GM19035 (cell line): ENCODE measurements at regions not wholly inside any gene's neighbourhood (a gene's known extent, or its start where the extent isn't known, plus 50 kb on each side); places are given as distances from the start of the nearest gene placed in this dataset.

Experiments
- ATAC-seq: cut with Tn5 transposase; IDR thresholded peaks from one replicate; pipeline ENCODE4 v1.9.1; 2021; ENCODE audit not compliant: unreplicated experiment

DNA sequence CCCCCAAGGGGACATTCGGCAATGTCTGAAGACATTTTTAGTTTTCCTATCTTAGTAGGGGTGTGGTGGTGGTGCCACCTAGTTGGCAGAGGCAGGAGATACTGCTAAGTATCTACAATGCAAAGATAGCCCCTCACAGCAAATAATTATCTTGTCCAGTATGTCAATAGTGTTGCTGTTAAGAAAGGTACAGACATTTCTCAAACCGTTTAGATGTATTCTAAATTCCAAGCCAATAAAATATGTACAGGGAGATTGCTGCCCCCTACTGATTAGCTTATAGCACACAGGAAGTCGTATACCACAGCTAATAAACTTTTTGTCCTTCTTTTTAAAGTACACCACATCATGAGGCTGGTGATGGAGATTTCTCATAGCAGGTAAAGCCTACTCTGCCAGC is 260.5 kb downstream of the TMA16 start:
- peak; percentile 76 for ATAC-seq

DNA sequence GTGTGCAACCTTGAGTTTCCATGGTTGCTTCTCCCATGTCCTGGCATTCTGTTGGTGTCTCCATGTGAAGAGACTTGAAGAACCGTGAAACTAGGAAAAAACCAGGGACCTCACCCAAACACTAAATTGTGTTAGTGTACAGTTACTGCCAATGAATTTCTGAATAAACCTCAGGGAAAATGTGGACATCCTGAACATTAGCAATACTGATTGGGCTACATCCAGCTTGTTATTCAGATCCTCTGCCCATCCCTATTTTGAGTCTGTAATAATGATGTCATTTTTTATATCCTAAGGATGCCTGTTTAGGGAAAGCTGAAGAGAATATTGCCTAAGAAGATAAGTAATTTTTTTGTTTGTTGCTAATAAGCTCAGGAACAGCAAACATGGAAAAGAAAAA is 262.7 kb downstream of the TMA16 start:
- ATAC-seq = no peak

DNA sequence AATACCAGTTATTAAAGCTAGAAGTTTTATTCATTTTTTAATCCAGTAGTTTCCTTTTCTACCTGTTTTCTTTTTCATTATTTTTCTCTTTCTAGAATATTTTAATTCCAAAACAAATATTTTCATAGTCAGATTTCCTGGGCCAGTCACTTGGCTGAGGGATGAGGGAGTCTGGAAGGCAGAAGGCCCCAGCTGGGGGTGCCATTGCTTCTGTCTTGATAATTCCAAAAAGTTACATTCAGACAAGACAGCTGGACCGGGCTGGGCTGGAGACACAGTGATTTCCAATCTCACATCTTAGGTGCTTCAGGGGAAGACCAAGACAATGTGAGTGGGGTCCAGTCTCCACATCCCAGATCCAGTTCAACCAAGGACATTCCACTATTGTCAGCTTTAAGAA is 263.5 kb downstream of the TMA16 start:
- ATAC-seq = no peak

DNA sequence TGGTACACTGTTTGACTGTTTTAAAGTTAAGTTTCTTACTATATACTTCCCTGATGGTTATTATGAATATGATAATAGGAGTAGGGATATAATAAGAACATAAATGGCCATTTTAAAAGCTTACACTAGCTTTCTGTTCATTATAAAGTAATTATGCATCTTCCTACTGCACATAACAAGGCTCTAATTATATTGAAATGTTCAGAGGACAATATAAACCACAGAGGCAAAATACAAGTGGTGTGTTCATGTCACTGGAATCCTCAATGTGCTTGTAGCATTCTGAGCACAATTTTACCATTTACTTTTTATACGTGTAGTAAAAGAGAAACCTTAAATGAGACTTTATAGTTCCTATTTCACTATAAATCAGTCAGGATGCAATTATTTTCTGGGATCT is 268.3 kb downstream of the TMA16 start:
- no peak for ATAC-seq

DNA sequence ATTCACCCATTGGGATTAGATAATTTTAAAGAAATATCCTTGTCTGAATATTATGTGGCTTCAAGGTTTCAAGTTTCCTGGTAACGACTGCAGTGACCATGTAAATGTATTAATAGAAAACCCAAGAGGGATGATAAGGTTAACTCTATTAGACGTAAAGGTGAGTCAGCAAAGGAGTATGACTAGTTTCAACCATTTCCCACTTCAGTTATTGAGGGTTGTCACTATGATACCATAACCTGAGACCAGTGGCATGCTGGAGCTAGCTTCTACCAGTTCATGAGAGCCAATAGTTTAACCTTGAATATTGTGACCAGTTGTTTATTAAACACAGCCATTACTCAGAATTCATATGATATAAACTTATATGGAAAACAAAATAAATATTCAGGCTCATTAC is 270.1 kb downstream of the TMA16 start:
- no peak for ATAC-seq

DNA sequence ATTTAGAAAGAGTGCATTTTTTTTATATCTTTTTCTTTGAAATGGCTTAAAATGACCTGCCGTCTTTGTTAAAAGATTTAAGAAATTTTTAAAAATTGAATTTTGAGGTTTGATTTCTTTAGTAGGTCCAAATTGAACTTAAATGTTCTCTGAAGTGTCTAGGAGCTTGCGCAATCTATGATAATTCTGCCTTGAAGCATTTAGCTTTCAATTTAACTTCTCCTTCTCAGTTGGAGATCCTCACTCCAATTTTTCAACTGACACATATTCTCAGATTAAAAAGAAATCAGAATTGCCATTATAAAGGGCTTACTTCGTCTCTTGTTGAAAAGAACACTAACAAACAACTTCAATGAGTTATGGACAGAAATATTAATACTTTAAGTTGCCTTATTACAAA is 273.5 kb downstream of the TMA16 start:
- ATAC-seq = no peak

DNA sequence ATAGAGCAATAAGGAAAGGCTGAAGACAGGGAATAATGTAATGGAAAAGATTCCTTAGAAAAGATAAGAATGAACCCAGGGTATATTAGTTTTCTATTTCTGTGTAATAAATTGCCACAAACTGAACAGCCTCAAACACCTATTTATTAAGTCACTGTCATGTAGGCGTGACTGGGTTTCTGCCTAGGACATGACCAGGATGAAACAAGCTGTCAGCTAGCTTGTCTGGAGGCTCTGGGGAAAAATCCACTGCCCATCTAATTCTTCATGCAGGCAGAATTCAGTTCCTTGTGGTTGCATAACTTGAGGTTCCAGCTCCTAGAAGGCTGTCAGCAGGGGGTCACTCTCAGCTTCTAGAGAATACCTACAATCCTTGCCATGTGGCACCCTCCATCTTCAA is 277.7 kb downstream of the TMA16 start:
- ATAC-seq = no peak

DNA sequence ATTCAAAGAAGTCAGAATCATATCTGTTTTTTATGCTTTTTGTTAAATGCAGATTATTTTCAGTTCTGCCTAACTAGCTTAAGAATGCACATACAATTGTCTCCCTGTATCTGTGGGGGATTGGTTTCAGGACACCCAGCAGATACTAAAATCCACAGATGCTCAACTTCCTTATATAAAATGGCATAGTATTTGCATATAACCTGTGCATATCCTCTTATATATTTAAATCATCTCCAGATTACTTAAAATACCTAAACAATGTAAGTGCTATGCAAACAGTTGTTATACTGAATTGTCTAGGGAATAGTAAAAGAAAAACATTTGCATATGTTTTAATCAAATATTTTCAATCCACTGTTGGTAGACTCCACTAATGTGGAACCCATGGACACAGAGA is 279.4 kb downstream of the TMA16 start:
- ATAC-seq = no peak

DNA sequence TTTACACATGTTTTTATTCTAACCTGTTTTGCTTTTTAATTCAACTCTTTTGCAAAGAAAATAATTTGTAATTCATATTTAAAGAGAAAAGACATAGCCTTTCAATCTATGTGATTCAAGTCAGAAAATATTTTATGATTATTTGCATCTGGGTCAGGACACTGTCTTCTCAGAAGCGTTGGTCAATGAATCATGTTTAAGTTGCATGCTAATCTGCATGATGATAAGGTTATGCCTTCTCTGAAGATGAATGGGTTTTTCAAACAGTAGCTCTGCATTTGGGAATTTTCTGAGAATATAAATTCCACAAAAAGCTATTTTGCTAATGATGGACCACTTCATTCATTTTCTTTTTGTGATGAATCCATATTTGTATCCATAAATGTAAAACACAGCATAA is 282.5 kb downstream of the TMA16 start:
- ATAC-seq = no peak

DNA sequence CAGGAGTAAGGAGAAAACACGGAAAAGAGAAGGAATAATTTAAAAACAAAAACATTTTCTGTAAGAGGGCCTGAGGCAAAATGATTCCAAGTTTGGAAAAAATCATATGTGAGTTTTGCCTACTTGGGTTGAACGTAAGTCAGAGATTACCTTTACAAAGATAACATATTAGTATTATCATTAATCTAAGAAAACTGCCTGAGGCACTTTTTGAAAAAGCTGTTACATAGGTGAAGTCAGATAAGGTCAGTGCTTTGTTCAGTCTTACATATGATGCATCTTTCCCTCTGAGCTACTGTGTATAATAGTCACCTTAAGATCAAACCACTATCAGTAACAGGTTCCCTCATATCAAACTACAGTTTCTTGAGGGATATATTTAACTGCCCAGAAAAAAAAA is 287.2 kb downstream of the TMA16 start:
- ATAC-seq = no peak

DNA sequence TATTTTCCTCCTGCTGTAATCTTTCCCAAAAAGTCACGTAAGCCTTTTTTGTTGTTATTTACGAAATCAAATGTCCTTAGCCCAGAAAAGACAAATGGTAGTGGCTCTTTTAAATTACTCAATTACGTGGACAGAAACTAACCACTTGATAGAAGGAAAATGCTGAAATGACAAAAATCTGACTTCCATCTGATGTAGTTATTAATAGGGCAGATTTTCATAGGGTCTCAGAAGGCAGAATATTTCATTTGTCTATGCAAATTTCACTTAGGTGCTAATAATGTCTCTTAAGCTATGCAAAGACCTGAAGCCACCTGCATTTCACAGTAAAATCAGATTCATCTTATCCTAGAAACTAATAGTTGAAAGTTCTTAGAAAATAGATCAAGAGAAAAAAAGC is 295.7 kb downstream of the TMA16 start:
- ATAC-seq = no peak

DNA sequence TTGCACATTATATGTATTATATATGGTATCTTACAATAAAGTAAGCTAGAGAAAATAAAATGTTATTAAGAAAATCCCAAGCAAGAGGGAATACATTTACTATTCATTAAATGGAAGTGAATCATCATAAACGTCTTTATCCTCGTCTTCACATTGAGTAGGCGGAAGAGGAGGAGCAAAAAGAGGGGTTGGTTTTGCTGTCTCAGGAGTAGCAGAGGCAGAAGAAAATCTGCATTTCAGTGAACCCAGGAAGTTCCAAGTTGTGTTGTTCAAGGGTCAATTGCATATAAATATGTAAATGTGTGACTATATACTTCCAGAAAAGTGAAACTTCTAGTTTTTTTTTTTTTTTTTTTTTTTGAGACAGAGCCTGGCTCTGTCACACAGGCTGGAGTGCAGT is 301.4 kb downstream of the TMA16 start:
- ATAC-seq = no peak

DNA sequence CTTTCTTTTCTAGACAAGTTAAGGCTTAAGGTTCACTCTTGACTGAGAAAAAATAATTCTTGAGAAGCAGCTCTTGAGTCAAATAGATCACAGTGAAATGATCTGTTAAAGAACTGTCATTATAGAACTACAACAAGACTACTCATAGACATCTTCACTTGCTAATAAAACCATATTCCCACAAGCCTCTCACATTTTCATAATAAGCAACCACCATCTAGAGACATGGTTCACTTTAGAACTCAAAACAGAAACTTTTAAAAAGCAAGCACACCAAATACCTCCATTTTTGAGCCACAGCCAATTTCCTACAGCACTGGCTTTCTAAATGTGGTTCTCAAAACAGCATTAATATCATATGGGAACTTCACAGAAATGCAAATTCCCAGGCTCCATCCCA is 309.5 kb downstream of the TMA16 start:
- ATAC-seq = no peak

DNA sequence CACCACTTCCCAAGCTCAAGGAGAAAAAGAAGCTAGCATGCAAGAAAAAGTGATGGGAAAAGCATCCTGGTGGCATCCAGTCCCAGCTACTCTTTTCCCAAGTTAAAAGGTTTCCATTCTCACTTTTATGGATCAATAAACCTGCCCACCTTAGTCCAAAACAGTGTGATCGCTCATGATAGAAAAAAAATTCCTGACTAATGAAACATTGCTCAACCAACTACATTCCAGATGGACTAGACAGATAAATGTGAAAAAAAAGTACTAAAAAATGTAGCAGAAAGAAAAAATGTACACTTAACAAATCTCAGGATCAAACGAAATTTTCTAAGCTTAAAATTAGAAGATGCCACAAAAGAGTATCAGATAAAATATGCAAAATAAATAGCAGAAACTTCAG is 312.2 kb downstream of the TMA16 start:
- no peak for ATAC-seq

DNA sequence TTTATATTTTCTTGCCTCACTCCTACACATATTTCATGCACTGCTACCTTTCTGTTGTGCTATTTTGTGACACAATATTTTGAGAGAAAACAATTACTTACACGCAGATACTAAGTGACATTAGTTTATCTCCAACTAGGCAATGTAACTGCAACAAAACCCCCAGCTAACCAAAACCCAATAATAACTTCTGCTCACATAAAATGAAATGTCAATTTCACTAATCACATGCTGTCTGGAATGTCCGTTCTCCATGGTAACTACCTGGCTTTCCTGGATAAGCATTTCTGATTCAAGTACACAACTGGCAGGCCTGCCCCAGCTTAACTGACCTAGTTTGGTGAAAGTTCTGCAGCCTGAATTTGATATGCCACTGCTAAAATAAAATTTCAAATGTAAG is 313.5 kb downstream of the TMA16 start:
- no peak for ATAC-seq

DNA sequence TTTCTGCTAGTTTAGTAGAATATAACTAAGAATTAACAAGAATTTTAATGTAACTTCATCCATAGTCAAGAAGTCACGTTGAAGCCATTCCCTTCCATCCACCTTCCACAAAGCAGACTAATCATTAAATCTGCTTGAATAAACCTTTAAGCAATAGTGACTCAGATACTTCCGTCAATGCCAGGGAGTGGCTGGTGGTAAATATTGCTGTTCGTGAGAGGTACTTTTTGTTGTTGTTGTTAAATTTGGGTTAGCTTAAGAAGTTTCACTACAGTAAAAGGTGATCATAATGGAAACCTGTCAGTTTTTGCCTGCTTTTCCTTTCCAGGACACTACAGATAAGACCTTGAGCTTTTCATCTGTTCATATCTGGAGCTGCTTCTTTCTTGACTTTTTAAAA is 316.3 kb downstream of the TMA16 start:
- ATAC-seq = no peak

DNA sequence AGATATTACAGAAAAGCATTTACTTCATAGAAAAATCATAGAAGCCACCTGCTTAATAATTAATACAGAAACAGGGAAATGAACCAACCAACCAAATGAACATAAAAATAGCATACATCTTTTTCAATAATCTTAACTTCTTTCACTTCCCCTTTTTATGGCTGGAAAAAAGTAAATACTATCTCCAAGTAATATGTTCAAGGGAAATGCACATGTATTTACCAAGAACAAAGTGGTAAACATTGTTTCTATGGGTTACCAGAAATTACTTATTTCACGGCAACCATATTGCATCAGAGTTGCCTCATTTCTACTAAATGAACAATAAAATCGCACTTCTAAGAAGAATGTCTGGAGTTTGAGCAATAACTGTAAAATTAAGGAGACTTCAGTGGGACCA is 321.3 kb downstream of the TMA16 start:
- peak; percentile 51 for ATAC-seq

DNA sequence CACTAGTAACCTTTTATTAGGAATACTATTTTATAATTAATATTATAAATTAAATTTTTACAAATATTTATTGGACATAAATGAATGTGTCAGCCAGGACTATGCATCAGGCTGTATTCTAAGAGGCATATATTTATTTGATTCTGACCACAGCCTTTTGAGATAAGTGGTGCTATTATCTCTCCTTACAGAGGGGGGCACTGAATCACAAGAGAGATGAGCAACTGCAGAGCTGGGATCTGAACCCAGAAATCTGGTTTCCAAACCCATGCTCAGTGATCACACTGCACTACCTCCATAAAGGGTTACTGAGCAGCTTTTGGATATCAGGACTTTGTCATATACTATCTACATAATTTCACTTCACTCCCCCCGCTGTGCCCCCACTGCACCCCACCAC is 322.0 kb downstream of the TMA16 start:
- no peak for ATAC-seq

DNA sequence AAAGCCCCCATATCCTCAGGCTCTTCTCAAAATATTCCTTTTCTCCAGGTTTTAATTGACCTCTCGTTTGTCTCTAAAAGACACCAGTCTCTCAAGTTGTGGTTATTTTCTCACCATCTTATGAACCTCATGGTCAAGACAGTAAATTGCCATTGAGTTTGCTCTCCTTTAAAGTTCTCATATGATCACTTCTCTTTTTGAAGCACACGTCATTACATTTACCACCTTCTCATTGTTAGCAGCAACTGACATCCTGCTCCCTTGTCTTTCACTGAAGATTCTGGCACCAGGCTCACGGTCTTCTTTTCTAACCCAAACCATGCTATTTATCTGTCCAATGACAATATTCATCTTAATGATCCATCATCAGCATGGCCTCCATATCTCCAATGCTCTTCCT is 324.2 kb downstream of the TMA16 start:
- ATAC-seq = no peak

DNA sequence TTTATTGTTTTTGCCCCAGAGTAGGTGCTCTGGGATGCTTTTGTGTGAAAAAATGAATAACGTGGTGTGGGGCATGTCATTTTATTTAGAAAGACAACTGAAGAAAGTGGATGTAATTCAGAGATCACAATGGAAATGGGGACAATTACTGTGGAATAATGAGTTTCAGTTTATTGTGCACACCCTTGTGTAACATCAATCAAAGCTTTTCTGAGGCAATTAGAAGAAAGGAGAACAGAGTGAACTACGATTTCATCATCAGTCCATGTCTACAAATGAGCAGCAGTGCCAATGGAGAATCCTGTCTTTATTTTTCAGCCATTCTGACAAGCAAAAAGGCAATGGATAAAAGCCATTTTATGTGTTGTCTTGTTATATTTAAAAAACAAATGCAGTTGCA is 339.2 kb downstream of the TMA16 start:
- no peak for ATAC-seq

DNA sequence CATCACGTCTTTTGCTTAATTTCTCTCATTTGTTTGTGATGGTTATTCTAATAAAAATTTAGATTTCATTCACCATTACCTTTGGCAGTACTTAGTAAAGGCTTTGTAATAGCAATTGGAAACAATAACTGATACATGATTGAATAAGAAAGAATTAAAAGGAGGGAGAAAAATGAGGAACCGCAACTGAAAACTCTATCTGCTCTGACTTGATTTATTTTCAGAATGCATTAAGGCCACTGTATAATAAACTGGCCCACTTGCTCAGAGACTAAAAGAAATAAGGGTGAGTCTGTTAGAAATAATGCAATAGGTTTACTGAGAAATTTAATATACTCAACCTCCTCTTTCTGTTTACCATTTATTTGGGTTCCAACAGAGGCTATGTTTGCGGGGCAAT is 351.5 kb downstream of the TMA16 start:
- ATAC-seq = no peak

DNA sequence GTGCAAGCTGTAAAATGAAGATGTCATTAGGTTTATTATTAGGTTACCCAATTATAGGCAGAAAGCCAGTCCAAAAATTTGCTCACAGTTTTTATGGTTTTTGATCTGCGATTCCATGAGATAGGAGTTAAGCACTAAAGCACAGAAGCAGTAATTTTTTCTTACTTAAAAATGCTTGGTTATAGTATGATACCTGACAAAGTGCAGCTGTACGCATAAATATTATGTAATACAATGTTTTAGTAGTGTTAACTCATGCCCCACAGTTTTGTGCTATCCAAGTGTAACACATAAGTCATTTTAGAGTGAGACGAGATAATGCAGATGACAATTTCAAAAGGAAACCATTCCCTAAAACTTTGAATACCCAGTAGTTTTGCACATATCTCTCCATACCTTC is 357.8 kb downstream of the TMA16 start:
- ATAC-seq = no peak

DNA sequence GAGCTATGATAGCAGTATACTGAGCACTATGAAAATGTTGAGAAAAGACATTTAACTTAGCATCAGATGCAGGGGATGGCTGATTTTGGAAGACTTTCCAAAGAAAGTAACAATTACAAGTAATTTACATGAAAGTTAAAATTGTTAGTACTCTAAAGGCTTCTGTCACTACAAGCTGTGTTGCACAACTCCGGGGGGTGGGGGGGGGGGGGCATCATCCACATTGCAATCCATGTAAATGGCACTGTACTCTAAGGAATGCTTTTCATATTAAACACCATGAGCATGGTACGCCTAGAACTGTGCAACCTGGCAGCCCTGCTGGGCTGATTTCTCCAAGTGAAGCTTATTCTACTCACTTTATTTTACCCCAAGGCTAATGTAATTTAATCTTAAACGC is 363.4 kb downstream of the TMA16 start:
- no peak for ATAC-seq

DNA sequence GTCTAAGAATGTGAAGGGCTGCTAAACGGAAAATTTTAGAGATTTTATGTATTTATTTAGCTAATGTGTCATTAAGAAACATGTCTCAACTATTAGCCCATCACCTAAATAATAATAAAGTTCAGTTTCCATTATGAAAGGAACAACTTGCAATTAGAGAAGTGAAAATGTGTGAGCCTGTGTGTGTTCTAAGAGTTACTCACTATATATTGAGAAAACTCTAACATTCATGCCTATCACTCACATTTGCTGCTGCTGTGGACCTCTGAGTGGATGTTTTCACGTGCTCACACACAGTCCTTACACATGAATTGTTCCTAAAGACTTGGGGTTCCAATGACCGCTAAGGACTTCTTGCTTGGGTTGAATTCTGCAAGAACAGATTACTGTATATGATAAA is 364.0 kb downstream of the TMA16 start:
- ATAC-seq = no peak
